NB4 (cell line): ENCODE measurements at regions not wholly inside any gene's neighbourhood (a gene's known extent, or its start where the extent isn't known, plus 50 kb on each side); places are given as distances from the start of the nearest gene placed in this dataset.

ENCODE experiments used
- CTCF ChIP-seq: IDR thresholded peaks from one replicate; pipeline ENCODE4 v1.5.1; 2012; ENCODE audit warnings: low read depth, low read length
- POLR2A ChIP-seq: IDR thresholded peaks from 2 replicates; pipeline ENCODE4 v1.6.1; 2011; ENCODE audit warnings: mild to moderate bottlenecking; ENCODE audit not compliant: insufficient read length; ENCODE audit errors: extremely low read depth
- TF ChIP-seq, protein P1 (sequence below): IDR thresholded peaks from 2 replicates; pipeline ENCODE4 v1.6.1; 2011; ENCODE audit warnings: low read depth, low read length

DNA sequence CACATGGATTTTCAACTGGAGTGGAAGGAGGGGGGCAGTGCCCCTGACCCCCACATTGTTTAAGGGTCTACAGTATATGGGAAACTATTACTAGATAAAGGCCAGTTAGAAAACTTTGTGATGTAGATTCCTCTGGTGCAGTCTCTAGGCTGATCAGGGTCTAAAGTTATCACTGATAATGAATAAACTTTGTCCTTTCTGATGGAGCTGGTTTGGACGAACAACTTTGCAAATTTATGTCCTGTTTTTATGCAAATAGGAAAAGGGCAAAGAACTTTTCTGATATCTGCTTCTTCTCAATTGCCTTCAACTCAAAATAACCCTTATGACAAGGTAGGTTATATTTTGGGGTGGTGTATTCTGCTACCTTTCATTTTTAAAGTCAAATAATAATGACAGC, 829.2 kb upstream of the ACVR2A start:
- TF ChIP-seq CTCF (no peak), POLR2A (no peak)
- TF ChIP-seq, protein P1, sequence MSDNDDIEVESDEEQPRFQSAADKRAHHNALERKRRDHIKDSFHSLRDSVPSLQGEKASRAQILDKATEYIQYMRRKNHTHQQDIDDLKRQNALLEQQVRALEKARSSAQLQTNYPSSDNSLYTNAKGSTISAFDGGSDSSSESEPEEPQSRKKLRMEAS, result no peak
